BE2C (cell line): ENCODE measurements at regions not wholly inside any gene's neighbourhood (a gene's known extent, or its start where the extent isn't known, plus 50 kb on each side); places are given as distances from the start of the nearest gene placed in this dataset.

Experiments
- DNase-seq: peaks from one replicate; pipeline ENCODE4 v3.0.0-alpha.2; 2020
- H3K27me3 ChIP-seq: fragments of 250-450 bp; sonication (Bioruptor Pico); 2 replicates; pipeline ENCODE4 v1.5.1; 2020; ENCODE audit warnings: mild to moderate bottlenecking
- H3K36me3 ChIP-seq: fragments of 250-450 bp; sonication (Bioruptor Pico); 2 replicates; pipeline ENCODE4 v1.5.1; 2020; ENCODE audit warnings: mild to moderate bottlenecking
- H3K4me1 ChIP-seq: fragments of 250-450 bp; sonication (Bioruptor Pico); 2 replicates; pipeline ENCODE4 v1.5.1; 2020
- H3K4me3 ChIP-seq: 2 replicates; pipeline ENCODE4 v1.5.1; 2011; ENCODE audit warnings: low read depth, low read length
- H3K9me3 ChIP-seq: fragments of 250-450 bp; sonication (Bioruptor Pico); 2 replicates; pipeline ENCODE4 v1.5.1; 2020
- TF ChIP-seq, protein P1 (sequence below): IDR thresholded peaks from 2 replicates; pipeline ENCODE4 v1.5.1; 2012; ENCODE audit warnings: mild to moderate bottlenecking, low read depth, low read length

DNA sequence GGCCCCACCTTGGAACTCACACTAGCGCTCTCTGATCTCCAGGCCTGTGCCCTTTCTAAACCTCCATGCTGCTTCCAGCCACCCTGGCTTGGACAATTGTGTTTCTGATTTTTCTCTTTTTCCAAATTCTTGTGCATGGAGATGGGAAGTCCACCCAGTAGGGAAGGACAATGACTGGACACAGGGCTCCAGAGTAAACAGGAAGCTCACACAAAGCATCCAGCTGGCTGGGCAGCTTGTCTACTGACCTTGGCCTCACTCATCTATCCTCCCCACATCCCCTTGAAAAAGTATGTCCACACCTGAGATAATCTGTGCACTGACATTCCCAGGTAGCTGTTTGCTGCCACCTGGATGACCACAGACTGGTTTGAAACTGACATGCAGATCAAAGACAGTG lies 331.2 kb upstream of the MAF start:
- Histone ChIP-seq H3K36me3 (no peaks in the 10 kb centered on the region), H3K9me3 (no peaks in the 10 kb centered on the region; the same call in 1 of the 2 replicates), H3K4me3 (no peak overlapping the region), H3K4me1 (no peaks in the 10 kb centered on the region), H3K27me3 (no peaks in the 10 kb centered on the region)
- TF ChIP-seq, protein P1, sequence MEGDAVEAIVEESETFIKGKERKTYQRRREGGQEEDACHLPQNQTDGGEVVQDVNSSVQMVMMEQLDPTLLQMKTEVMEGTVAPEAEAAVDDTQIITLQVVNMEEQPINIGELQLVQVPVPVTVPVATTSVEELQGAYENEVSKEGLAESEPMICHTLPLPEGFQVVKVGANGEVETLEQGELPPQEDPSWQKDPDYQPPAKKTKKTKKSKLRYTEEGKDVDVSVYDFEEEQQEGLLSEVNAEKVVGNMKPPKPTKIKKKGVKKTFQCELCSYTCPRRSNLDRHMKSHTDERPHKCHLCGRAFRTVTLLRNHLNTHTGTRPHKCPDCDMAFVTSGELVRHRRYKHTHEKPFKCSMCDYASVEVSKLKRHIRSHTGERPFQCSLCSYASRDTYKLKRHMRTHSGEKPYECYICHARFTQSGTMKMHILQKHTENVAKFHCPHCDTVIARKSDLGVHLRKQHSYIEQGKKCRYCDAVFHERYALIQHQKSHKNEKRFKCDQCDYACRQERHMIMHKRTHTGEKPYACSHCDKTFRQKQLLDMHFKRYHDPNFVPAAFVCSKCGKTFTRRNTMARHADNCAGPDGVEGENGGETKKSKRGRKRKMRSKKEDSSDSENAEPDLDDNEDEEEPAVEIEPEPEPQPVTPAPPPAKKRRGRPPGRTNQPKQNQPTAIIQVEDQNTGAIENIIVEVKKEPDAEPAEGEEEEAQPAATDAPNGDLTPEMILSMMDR: no peak
- no peak for DNase-seq

- Histone ChIP-seq H3K36me3 (no peaks in the 10 kb centered on the region), H3K9me3 (no peaks in the 10 kb centered on the region; the same call in 1 of the 2 replicates), H3K27me3 (no peaks in the 10 kb centered on the region), H3K4me1 (no peaks in the 10 kb centered on the region), H3K4me3 (no peak overlapping the region)
- no peak for DNase-seq
- TF ChIP-seq, protein P1: no peak
Observed at GRCh38 chr16:79929260-79929965, 328.9 kb upstream of the MAF start.

GRCh38 chr16:79928142-79928873 lies 327.8 kb upstream of the MAF start:
- no peaks in the 10 kb centered on the region; the same call in 1 of the 2 replicates for H3K9me3 ChIP-seq
- TF ChIP-seq, protein P1: no peak
- no peaks in the 10 kb centered on the region for H3K4me1 ChIP-seq
- no peaks in the 10 kb centered on the region for H3K36me3 ChIP-seq
- DNase-seq: no peak
- no peak overlapping the region for H3K4me3 ChIP-seq
- H3K27me3 ChIP-seq: no peaks in the 10 kb centered on the region

DNA sequence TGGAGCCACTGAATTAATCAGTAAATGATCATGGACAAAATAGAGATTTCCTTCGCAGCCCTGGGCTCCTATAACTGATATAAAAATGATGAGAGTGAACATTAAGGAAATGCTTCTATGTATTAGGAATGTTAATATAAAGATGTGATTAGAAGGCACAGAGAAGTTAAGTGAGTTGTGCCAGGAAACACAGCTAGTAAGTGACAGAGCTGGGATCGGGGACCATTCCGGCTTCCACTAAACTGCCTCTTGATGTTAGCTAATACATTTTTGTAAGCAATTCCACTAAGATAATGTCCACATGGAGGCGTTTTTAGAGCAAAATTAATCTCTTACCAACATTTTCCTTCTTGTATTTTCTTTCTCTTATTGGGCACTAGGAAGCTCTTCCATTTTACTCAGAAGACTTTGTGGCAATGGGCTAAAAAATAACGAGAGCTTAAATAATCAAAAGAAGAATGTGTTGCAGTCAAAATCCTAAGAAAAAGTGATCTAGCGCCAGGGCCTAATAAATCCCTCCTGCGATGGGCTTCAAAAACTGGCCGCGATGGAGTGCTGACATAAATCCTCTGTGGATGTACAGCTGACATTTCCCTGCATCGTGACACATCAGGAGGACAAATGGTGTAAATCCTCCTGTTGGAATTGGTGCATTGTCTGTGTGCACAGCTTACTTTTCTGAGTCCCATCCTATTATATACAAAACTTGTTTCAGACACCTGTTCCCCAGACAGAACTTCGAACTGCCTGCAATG lies 326.1 kb upstream of the MAF start:
- H3K4me1 ChIP-seq: no peaks in the 10 kb centered on the region
- H3K4me3 ChIP-seq: no peak overlapping the region
- TF ChIP-seq, protein P1: no peak
- no peaks in the 10 kb centered on the region for H3K36me3 ChIP-seq
- no peak for DNase-seq
- H3K9me3 ChIP-seq: no peaks in the 10 kb centered on the region; the same call in 1 of the 2 replicates
- H3K27me3 ChIP-seq: no peaks in the 10 kb centered on the region

DNA sequence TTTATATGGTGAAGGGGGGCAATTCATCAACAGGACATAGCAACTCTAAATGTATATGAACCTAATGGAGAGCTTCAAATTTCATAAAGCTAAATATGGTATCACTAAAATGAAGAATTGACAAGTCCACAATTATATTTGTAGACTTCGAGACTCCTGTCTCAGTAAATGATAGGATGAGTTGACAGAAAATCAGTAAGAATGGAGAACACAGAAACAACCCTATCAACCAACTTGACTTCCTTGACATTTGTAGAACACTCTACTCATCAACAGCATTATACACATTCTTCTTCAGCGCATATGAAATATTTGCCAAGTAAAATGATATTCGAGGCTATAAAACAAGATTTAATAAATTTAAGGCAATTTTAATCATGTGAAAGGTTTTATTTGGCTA lies 322.9 kb upstream of the MAF start:
- no peak for DNase-seq
- Histone ChIP-seq H3K9me3 (no peaks in the 10 kb centered on the region; the same call in 1 of the 2 replicates), H3K36me3 (no peaks in the 10 kb centered on the region), H3K27me3 (no peaks in the 10 kb centered on the region), H3K4me1 (no peaks in the 10 kb centered on the region), H3K4me3 (no peak overlapping the region)
- TF ChIP-seq, protein P1: no peak
